Keratinocyte (primary cell): ENCODE measurements at regions not wholly inside any gene's neighbourhood (a gene's known extent, or its start where the extent isn't known, plus 50 kb on each side); places are given as distances from the start of the nearest gene placed in this dataset.

ENCODE experiments used
- DNase-seq: peaks from one replicate; pipeline ENCODE4 v3.0.0-alpha.2; 2011; ENCODE audit warnings: low read depth, missing footprints, low spot score
- FAIRE-seq: peaks from 2 replicates; lab custom pipeline; 2011; peaks lifted over from hg19 to GRCh38; lab: Jason Lieb, UNC
- H2AFZ ChIP-seq: 2 replicates; pipeline ENCODE4 v1.6.0; 2012; ENCODE audit warnings: low read length, control low read depth, inconsistent platforms; ENCODE audit not compliant: control insufficient read depth
- H3K27ac ChIP-seq: 2 replicates; pipeline ENCODE4 v1.5.1; 2011; ENCODE audit warnings: low read length; ENCODE audit not compliant: control insufficient read depth, insufficient read depth
- H3K27me3 ChIP-seq: 3 replicates; pipeline ENCODE4 v1.6.0; 2011; ENCODE audit warnings: low read length; ENCODE audit not compliant: control insufficient read depth, insufficient read depth; ENCODE audit errors: extremely low read depth
- H3K36me3 ChIP-seq, 2 experiments: 2 replicates in 1 of 2; 3 replicates in 1 of 2; pipeline ENCODE4 v1.5.1; 2011; ENCODE audit warnings: low read length in 2 of 2, mild to moderate bottlenecking in 1 of 2; ENCODE audit not compliant: control insufficient read depth in 2 of 2, insufficient read depth in 2 of 2; ENCODE audit errors: extremely low read depth in 1 of 2
- H3K4me1 ChIP-seq: 3 replicates; pipeline ENCODE4 v1.5.1; 2011; ENCODE audit warnings: low read length; ENCODE audit not compliant: control insufficient read depth, insufficient read depth; ENCODE audit errors: extremely low read depth
- H3K4me2 ChIP-seq: 3 replicates; pipeline ENCODE4 v1.6.0; 2011; ENCODE audit warnings: low read depth, low read length; ENCODE audit not compliant: control insufficient read depth, insufficient read depth; ENCODE audit errors: extremely low read depth
- H3K4me3 ChIP-seq, 3 experiments: fragments of 200-600 bp in 1 of 3; sonication (generic) in 1 of 3; 2 replicates in 2 of 3; 3 replicates in 1 of 3; pipeline ENCODE4 v1.5.1; 2011 to 2016; ENCODE audit warnings: low read length in 3 of 3, mild to moderate bottlenecking in 3 of 3, control low read depth in 2 of 3, inconsistent platforms in 1 of 3, low read depth in 1 of 3, mixed read lengths in 1 of 3, mixed run types in 1 of 3, moderate library complexity in 1 of 3; ENCODE audit not compliant: control insufficient read depth in 2 of 3, insufficient read depth in 2 of 3; ENCODE audit errors: extremely low read depth in 1 of 3
- H3K79me2 ChIP-seq: 2 replicates; pipeline ENCODE4 v1.6.0; 2012; ENCODE audit warnings: low read length; ENCODE audit not compliant: control insufficient read depth, insufficient read depth
- H3K9ac ChIP-seq: 3 replicates; pipeline ENCODE4 v1.6.0; 2011; ENCODE audit warnings: low read length; ENCODE audit not compliant: control insufficient read depth, insufficient read depth; ENCODE audit errors: extremely low read depth
- H3K9me1 ChIP-seq: 3 replicates; pipeline ENCODE4 v1.6.0; 2011; ENCODE audit warnings: low read length; ENCODE audit not compliant: control insufficient read depth, insufficient read depth; ENCODE audit errors: extremely low read depth
- H3K9me3 ChIP-seq: 2 replicates; pipeline ENCODE4 v1.5.1; 2012; ENCODE audit warnings: low read depth, low read length; ENCODE audit not compliant: control insufficient read depth
- H4K20me1 ChIP-seq: 3 replicates; pipeline ENCODE4 v1.6.0; 2011; ENCODE audit warnings: low read length; ENCODE audit not compliant: control insufficient read depth, insufficient read depth; ENCODE audit errors: extremely low read depth
- EZH2 ChIP-seq: IDR thresholded peaks from one replicate; pipeline ENCODE4 v1.6.1; 2012; ENCODE audit warnings: inconsistent platforms, mild to moderate bottlenecking, low read length, moderate library complexity
- dilution Hi-C: fragments of 300-500 bp; cut with MboI; formaldehyde crosslinking; loops from one replicate; pipeline ENCODE4 v1.7.0; 2020; ENCODE audit warnings: low sequenced_read_pairs; ENCODE audit not compliant: extremely low pct_ligation_motif_present
- TF ChIP-seq, protein P1 (sequence below), 3 experiments: IDR thresholded peaks in 1 of 3; conservative IDR thresholded peaks in 1 of 3; optimal IDR thresholded peaks in 1 of 3; 2 replicates in 2 of 3; 3 replicates in 1 of 3; pipeline versions ENCODE3 to v1.5.1; 2011; ENCODE audit warnings: low read length in 3 of 3, mild to moderate bottlenecking in 3 of 3, moderate library complexity in 2 of 3, control low read depth in 1 of 3, inconsistent platforms in 1 of 3; ENCODE audit not compliant: insufficient read depth in 2 of 3; ENCODE audit errors: extremely low read depth in 1 of 3

DNA sequence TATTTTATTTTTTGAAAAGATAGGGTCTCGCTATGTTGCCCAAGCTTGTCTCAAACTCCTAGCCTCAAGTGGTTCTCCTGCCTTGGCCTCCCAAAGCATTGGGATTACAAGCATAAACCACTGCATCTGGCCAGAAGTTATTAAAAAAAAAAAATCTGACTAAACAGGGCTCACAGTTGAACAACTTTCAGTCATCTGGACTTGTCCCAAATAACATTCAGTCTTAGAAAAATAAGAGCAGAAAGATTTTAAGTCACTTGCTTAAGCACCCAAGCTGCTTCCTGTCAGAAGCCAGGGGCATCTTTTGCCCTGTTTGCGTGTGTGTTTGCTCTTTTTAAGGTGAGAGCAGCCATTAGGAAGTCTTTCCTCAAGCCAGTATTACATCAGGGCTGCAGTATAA, 286.8 kb downstream of the LMO4 start:
- FAIRE-seq = no peak
- DNase-seq = no peak
- H3K79me2 ChIP-seq = no peaks in the 10 kb centered on the region
- no peak for TF ChIP-seq EZH2
- TF ChIP-seq, protein P1, sequence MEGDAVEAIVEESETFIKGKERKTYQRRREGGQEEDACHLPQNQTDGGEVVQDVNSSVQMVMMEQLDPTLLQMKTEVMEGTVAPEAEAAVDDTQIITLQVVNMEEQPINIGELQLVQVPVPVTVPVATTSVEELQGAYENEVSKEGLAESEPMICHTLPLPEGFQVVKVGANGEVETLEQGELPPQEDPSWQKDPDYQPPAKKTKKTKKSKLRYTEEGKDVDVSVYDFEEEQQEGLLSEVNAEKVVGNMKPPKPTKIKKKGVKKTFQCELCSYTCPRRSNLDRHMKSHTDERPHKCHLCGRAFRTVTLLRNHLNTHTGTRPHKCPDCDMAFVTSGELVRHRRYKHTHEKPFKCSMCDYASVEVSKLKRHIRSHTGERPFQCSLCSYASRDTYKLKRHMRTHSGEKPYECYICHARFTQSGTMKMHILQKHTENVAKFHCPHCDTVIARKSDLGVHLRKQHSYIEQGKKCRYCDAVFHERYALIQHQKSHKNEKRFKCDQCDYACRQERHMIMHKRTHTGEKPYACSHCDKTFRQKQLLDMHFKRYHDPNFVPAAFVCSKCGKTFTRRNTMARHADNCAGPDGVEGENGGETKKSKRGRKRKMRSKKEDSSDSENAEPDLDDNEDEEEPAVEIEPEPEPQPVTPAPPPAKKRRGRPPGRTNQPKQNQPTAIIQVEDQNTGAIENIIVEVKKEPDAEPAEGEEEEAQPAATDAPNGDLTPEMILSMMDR (optimal IDR thresholded peaks at IDR 0.05 in 1 of 3, IDR thresholded peaks at IDR 0.05 in 1 of 3, conservative IDR thresholded peaks at IDR 0.05 in 1 of 3; ENCODE audit: extremely low read depth in 1 of 3, insufficient read depth in 2 of 3, low read length in 3 of 3) = no peak
- no peaks in the 10 kb centered on the region for H3K9me1 ChIP-seq
- no peak overlapping the region for H3K4me3 ChIP-seq
- no peaks in the 10 kb centered on the region for H3K27me3 ChIP-seq
- no peak overlapping the region for H3K4me2 ChIP-seq
- H3K9ac ChIP-seq = no peak overlapping the region
- dilution Hi-C loops = no loop called here
- no peak overlapping the region for H3K27ac ChIP-seq
- no peaks in the 10 kb centered on the region for H3K4me1 ChIP-seq
- H3K9me3 ChIP-seq = no peaks in the 10 kb centered on the region
- H2AFZ ChIP-seq = no peak overlapping the region
- H3K36me3 ChIP-seq = no peaks in the 10 kb centered on the region
- H4K20me1 ChIP-seq = no peaks in the 10 kb centered on the region

DNA sequence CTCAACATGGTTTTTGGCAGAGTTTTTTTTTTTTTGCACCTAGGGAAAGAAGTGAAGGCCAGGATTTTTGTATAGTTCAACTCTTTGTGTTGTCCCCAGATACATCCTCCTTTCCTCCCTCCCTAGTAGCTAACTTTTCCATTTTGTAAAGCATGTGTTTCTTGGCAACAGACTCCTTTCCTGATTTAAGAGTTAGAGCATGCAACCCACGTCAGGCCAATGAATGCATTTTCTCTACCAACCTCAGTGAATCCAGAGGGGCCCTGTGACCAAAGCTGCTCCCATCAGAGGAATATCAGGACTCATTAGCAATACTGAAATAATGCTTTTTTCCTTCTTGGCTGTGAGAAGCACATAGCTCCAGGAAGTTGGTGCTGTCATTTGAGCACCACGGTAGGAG, 287.2 kb downstream of the LMO4 start:
- Histone ChIP-seq H3K27ac (no peak overlapping the region), H3K9ac (no peak overlapping the region), H3K27me3 (no peaks in the 10 kb centered on the region), H3K36me3 (no peaks in the 10 kb centered on the region), H4K20me1 (no peaks in the 10 kb centered on the region), H3K4me2 (no peak overlapping the region), H3K9me1 (no peaks in the 10 kb centered on the region), H3K79me2 (no peaks in the 10 kb centered on the region), H3K4me1 (no peaks in the 10 kb centered on the region), H3K4me3 (no peak overlapping the region), H2AFZ (no peak overlapping the region), H3K9me3 (no peaks in the 10 kb centered on the region)
- dilution Hi-C loops = no loop called here
- FAIRE-seq (no peak), DNase-seq (no peak)
- TF ChIP-seq EZH2 = no peak
- TF ChIP-seq, protein P1 (optimal IDR thresholded peaks at IDR 0.05 in 1 of 3, IDR thresholded peaks at IDR 0.05 in 1 of 3, conservative IDR thresholded peaks at IDR 0.05 in 1 of 3; ENCODE audit: extremely low read depth in 1 of 3, insufficient read depth in 2 of 3, low read length in 3 of 3) = no peak
